Hematopoietic multipotent progenitor cell (in vitro differentiated cells): ENCODE measurements at regions not wholly inside any gene's neighbourhood (a gene's known extent, or its start where the extent isn't known, plus 50 kb on each side); places are given as distances from the start of the nearest gene placed in this dataset.
A peak's percentile ranks its signal among the peaks of the same experiment; 100 is the strongest.

Experiments used
- DNase-seq, 3 donors: peaks; one replicate each; pipeline ENCODE4 v3.0.0-alpha.2; 2011 to 2015; ENCODE audit warnings: low read depth in 2 of 3, low spot score in 2 of 3

DNA sequence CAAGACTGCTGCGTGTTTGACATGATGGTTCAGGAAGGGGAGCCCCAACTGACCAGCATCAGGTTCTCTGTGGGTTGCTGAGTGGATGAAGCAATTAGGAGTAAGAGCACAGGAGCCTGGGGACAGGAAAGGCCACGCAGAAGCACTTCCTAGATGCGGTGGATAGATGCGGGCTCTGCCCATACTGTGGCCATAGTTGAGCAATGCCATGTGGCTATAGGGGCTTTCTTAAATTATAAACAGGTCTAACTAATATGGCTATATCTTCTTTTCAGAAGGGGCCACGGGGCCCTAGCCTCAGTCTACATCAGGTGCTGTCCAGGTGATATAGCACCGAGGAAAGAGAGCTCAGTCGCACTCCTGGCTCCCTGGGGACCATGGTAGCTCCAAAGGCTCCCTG, 198.6 kb downstream of the GADD45G start:
- DNase-seq = no peak

DNA sequence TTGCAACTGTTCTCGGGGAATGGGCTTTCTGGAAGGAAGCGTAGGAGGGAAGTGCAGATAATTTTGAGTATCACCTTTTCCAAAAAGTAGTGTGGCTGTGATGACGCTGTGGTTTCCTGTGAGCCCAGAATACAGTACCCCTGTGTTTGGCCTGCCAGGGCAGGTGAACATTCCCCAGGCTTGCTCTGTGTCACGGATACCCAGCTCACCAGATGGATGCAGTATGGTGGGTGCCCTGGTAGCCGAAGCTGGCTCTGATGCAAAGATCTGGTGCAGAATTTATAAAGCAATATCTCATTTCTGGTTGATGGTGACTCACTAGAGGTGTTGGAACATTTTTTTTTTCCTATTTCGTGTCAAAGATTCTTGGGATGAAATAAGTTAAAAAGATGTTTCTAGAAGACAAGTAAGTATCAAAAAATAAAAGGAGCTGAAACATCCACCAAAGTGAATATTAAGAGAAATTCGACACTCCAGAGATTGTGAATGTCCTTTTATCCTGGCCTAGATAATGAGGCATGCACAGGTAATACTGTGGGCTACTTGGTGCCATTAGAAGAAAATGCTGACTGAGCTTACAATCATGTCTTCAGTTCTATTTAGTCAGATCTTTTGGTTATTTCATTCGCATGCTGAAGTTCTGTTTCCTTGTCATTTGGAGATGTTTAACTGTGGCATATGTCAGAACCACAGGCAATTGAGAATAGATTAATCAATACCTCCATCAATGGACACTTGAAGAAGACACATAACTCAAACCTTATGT, 200.1 kb downstream of the GADD45G start:
- DNase-seq = no peak

DNA sequence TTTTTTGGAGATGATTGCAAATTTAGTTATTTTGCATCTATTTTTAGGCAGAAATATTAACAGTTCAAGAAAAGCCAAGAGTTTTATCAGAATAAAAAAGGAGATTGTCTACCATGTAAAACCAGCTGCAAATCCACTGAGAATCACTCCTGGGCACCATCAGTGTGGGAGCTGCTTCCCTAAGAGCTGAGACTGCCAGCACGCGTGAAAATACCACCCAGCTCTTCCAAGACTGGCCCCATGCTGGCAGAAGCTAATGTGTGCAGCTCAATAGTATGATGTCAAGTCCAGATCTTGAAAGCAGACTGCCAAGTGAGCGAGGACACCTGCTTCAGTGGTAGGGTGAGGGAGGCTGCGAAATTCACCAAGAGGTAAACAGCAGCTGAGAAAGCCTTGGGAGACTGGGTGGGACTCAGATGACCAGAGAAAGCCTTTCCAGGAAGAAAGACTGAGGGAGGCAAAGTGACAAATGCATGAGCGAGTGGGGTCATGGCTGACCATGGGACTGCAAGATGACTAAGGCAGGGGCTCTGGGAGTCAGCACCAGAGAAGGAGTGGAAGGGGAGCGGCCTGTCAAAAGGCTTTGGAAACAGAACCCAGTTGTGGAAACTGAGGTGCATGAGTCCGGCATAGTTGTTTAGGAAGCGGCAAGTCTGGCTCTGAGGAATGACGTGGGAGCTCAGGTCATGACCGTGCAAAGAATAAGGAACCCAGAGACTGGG, 200.9 kb downstream of the GADD45G start:
- DNase-seq = no peak

DNA sequence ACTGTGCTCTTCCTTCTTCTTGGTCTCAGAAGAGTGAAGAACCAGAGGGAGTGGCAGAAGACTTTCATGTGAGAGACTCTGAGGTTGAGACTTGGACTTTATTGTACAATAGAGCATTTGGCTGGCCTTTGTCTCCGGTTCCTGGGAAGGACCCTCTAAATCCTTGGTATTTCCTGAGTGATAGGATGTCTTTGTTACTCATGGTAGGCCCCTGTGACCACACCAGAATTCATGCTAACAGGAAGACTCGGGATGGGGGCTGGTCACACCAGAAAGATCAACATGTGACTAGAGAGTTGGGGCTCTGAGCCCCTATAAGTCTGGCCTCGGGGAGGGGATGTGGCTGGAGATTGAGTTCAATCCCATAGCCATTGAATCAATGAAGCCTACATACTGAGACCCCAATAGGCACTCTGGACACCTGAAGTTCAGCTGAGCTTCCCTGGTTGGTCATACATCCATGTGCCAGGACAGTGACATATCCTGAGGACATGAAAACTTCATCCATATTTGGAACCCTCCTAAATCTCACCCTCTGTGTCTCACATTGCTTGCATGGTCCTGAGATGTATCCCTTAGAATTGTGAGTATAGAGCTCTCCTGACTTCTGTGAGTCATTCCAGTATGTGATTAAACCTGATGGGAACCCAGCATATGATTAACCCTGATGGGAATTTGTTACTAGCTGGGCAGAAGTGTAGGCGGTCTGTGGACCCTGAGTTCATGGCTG, 201.7 kb downstream of the GADD45G start:
- no peak for DNase-seq

DNA sequence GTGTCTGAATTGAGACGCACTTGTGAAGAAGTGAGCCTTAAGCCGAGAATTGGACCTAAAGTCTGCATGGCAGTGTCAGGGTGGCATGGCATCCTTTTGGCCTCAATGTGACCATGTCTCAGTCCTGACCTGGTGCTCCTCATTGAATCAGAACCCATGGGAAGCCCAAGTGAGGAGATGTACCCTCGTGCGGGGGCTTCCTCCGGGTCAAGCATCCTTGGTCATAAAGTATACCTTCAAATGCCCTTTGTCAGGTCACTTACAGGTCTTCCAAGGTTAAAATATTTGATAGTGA, 202.2 kb downstream of the GADD45G start:
- DNase-seq = no peak

DNA sequence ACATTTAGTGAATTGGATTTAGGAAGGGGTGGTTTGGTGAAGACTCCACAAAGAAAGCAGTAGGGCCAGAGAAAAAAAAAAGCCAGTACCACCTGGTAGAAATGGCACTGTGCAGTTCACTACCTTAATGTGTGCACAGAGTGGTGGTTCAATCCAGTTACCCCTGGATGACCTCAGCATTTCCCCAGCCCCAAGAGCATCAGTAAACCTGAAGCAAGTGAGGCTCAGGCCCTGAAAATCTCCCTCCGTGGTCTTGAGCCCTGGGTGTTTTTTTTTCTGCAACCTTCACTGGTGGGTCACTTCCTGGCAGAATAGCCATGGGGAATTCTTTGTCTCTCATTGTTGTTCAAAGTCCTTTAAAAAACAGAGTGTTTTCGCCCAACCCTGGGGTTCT, 202.9 kb downstream of the GADD45G start:
- DNase-seq = no peak

DNA sequence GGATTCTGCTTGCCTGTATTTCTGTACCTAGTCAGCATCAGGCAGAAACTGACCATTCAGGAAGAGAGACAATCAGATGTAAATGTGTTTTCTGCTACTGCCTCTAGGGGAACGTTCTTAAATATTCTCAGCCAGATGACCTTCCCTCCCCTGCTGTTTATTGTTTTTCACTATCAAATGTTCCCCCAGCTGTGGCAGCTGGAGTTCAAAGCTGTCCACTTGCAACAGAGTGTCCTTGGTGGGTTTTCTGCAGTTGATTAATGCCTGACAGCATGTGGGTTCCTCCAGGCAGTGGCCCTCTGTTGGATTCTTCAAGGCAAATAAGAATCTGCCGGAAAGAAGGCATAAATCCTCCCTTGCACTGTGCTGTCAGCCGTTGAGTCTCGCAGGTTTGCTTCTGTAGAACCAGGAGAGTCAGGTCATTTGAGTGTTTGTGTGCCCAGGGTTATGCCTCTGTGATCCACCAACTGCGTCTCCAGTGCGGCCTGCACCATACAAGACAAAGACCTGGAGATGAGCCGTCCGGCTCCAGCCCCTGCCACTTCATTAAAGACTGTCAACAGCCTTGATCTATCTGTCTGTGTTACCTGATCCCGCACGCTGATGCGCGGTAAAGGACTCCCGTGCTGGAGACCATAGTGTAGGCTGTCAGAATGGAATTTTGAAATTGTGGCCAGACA, 203.4 kb downstream of the GADD45G start:
- DNase-seq = peak in 1 of 3 donors; percentile 18

DNA sequence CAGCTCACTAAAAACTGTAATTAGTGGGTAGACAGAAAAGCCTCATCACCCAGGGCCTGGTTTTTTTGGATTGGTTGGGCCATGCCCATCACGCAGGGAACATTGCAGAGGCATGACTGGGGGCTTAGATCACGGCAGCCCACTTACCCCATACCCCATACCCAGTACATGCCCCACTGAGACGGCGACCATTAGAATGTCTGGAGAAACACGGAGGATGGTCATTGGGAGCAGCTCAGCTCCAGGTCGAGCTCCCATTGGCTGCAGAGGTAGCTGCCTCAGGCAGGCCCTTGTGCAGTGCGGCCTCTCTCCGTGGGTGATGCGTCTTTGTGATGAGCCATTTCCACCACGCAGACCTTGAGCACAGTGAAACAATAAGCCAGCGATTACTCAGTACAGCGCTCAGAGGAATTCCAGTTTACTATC, 204.0 kb downstream of the GADD45G start:
- no peak for DNase-seq

DNA sequence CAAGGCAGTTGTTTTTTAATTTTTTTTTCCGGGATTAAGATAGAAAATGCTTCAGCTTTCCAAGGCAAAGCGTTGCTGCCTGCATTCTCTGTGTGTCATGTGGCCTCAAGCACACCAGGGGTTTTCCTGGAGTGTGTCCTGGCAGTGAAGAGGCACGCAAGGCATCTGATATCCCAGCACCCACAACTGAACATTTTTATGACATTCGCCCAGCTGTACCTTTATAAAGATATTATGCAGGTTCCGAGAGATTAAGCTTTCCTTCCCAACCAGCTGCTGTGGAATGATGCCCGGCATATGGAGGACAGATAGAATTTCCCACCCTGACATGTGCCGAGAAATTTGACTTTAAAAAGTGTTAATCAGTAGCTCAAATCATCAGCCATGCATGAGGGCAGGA, 205.6 kb downstream of the GADD45G start:
- no peak for DNase-seq

DNA sequence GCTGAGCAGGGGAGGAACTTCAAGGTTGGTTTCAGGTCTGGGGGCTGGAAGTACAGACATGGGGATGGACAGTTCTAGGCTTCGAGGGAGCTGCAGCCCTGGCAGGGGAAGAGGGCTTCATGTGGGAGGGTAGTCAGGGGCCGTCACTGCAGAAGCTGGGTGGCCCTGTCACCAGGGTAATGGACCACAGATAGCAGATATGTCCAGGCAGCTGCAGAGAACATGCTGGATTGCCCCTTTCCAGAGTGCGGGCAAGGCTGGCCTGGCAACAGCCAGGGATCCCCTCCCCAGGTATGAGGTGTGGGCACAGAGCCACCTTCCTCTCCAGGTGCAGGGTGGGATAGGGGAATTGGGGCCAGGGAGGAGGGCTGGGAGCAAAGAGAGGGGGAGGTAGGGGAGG, 206.5 kb downstream of the GADD45G start:
- DNase-seq = no peak

DNA sequence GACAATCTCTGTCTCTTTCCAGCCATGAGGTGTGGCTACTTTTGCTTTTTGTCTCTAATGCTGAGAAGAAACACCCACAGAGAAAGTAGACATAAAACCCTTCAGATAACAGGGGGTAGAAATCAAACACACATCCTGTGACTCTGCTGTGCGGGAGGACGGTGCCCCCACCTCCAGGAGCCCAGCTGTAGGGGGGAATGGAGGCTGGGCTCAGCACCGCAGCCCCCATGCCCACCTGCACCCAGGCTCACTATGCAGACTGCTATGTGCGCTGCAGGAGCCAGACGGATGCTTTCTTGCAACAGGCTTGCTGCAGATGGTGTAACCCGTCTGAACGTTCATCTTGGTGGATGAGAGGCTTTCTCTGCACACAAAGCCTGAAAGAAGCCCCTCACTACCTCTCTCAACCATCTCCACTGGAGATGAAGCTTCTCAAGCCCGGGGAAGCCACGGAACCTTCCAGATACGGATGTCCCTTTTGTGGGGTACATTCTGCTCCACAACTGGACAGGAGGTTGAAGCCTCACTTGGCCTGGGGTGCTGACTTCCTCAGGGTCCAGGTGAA, 207.2 kb downstream of the GADD45G start:
- no peak for DNase-seq

DNA sequence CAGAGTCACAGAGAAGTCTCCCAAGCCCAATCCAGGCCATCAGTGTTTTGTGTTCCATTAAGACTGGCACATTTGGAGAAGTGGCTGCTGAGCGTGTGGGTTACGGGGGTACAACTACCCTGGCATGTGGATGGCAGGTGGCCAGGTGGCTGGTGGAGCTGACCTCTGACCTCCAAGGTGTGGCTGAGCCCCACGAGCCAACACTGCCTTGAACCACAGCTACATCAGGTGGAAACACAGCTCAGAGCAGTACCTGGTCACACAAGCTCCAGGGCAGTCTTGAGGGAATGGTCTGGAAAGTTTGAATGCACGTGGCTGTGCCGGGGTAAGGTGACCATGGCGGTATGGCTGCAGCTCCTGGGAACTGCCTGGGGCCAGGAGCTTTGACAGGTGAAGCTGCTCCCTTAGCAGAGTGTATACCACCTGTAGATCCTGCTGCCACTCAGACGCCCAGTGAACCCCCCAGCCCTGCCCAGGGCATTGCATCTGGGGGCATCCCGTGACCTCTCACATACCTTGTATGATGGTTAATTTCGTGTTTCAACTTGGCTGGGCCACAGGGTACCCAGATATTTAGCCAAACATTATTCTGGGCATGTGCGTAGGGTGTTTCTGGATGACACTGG, 207.9 kb downstream of the GADD45G start:
- no peak for DNase-seq

DNA sequence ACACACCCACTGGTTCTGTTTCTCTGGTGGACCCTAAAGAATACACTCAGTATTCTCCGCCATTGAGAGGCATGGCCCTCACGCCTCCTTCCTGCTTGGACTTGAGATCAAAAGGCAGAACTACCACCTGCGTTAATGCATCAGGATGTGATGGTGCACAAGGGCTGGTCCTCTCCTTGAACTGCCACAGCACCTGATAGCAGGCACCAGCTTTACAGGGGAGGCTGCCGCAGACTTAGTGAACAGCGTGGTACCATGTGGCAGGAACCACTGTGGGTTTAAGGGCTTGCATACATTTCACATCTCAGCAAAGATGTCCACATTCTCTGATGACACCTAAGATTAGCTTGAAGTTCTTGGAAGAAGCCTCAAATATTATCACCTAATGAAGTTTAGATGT, 208.7 kb downstream of the GADD45G start:
- DNase-seq = no peak

DNA sequence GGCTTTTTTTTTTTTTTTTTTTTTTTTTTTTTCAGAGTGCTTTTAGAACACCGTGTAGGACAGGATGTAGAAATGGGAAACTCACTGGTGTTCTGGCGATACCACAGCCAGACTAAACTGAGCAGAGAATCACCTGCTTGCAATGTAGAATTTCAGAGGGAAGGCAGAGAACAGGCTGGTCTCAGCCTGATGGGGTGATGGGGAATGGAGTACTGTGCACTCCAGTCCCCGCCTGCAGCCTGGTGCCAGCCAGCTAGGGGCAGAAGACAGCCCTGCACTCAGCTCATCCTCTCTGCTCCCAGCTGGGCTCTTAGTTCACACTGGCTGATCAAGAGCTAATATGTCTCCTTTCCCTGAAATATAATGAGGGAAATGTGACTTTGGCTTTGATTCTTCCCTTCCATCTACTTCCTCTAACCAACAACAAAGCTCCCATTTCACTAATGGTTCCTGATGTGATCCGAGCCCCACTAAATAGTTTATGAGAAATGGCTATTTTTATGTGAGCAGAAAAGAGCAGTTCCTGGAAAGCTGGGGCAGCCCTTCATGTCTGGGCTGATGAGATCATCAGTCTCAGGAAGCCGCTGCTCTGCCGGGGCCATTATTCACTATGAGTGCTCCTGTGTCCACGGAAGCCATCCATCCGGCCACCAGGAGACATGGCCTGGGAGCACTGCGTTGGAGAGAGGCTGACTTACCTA, 209.7 kb downstream of the GADD45G start:
- DNase-seq = peak in 2 of 3 donors; percentile 28 to 44

DNA sequence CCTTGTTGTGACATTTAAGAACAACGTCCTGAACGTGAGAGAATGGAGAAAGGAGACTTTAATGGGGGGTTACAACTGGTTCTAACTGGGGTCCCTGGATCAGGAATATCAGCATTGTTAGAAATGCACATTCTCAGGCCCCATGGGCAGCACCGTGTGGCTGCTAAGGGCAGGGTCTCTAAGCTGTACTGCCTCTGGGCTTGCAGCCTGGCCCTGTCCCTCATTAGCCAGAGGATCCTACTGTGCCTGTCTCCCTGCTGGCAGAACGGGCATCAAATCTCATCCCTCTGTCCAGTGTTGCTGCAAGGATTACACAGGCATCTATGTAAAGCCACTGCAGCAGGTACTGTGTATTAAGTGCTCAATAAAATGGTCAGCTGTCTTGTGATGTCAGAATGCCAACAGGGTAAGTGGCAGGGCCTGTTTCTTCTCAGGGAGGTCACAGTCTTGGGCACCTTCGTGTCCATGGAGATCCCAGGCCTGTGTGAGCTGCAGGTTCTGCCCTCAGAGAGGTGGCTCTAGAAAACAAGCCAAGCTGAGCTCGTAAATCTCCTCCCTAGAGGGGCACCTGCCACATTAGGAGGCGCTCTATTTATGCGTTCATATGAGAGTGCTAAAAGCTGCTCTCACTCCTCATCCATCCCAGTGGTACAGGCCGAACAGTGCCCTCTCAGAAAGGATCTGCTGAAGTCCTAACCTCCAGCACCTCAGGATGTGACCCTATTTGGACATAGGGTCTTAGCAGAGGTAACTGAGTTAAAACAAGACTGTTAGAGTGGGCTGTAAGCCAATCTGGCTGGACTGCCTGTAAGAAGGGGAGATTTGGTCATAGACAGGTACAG, 210.5 kb downstream of the GADD45G start:
- no peak for DNase-seq

DNA sequence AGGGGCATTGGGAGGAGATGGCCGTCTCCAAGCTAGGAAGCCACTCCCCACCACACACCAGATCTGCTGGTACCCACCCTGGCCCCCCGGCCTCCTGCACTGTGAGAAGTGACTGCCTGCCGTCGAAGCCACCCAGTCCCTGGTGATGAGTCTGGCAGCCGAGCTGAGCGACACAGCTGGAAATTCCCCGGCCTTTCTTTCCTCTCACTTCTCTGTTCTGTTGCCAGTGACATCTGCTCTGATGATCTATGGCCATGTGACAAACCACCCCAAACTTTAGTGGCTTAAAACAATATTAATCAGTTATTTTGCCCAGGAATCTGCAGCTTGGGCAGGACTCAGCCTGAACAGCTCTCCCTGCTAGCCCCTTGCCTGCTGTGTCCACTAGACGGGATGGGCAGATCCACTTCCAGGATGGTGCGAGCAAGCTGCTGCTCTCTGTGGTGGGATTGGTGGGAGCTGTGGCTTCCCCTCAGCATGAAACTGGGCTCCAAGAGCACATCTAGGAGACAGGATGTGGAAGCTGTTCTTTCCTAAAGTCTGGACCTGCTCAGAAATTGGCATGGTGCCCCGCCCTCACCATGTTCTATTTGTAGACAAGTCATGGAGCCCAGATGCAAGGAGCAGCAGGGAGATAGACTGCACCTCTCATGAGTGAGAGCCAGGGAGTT, 211.2 kb downstream of the GADD45G start:
- peak in 2 of 3 donors; percentile 24 to 58 for DNase-seq

DNA sequence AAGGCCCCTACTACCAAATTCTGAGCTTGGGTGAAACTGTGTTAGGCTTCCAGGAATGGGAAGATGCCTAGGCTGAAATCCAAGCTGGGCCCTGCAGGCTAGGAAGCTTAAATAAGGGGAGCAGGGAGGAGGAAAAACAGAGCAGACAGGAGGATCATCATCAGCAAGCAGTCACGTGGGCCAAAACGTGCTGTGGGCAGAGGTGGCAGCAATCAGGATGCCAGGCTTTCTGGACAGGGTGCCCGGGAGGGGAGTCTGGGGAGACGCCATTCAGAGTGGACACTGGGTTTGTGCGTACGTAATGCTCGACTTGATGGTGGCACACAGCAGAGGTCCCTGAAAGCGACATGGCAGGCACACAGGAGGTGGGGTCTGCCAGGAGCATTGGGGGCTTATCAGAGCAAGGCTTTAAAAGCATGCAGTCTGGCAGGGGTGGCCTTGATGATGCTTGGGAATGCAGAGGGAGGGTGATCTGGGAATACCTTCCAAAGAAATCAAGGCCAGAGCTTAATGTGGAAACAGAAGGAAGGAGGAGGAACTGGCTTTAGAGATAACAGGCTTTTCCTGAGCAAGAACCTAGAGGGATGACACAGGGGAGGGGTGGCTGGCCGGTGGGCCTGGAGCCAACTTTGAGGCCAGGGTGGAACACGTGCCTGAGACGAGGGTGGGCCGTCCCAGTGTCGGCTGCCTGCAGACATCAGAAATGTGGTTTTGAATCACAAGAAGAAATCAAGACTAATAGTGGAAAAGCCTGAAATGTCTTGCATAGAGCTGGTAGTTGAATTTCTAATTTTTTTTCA, 212.5 kb downstream of the GADD45G start:
- peak in 1 of 3 donors; percentile 31 for DNase-seq

DNA sequence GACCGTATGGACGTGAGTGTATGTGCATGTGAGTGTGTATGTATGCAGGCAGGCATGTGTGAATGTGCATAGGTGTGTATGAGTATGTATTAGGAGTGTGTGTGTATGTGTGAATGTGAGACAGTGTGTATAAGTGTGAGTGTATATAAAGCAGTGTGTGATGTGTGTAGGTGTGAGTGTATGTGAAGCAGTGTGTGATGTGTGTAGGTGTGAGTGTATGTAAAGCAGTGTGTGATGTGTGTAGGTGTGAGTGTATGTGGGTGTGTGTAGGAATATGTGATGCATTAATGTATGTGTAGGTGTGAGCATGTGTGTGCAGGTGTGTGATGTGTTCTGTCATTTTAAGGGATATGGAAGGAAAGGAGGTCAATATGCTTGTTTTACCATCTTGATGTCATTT, 215.5 kb downstream of the GADD45G start:
- no peak for DNase-seq
